ENCODE measurements at regions not wholly inside any gene's neighbourhood (a gene's known extent, or its start where the extent isn't known, plus 50 kb on each side); places are given as distances from the start of the nearest gene placed in this dataset.

GRCh38 chr4:28388471-28388870 lies 1527.8 kb downstream of the STIM2 start:
- Histone ChIP-seq H3K4me1 (ENCODE audit: control insufficient read depth, insufficient read depth, low read length) (no peaks in the 10 kb centered on the region), H2AFZ (ENCODE audit: control insufficient read depth, low read depth, low read length) (no peak overlapping the region), H3K4me2 (ENCODE audit: control insufficient read depth, insufficient read depth) (no peak overlapping the region), H3K27ac (ENCODE audit: control insufficient read depth, insufficient read depth) (no peak overlapping the region), H3K4me3 (no peak overlapping the region), H3K36me3 (ENCODE audit: control insufficient read depth in 2 of 2, insufficient read depth in 2 of 2, low read length in 1 of 2) (no peaks in the 10 kb centered on the region), H3K27me3 (replicated peaks in 1 of 2; ENCODE audit: control insufficient read depth in 2 of 2, insufficient read depth in 2 of 2, low read length in 1 of 2) (no peaks in the 10 kb centered on the region), H3K9ac (ENCODE audit: control insufficient read depth, insufficient read depth, low read length) (no peak overlapping the region), H4K20me1 (ENCODE audit: control insufficient read depth, insufficient read depth) (no peaks in the 10 kb centered on the region), H3K79me2 (ENCODE audit: control insufficient read depth, insufficient read depth, low read length) (no peaks in the 10 kb centered on the region), H3K9me3 (replicated peaks; ENCODE audit: control insufficient read depth, insufficient read depth, low read length) (no peaks in the 10 kb centered on the region)
- ChIA-PET CTCF (no interaction called here), SMC1A (ENCODE audit: uncharacterized antibody, unreplicated experiment) (no interaction called here), RAD21 (ENCODE audit: unreplicated experiment) (no interaction called here), POLR2A (no interaction called here)
- in situ Hi-C loops (cut with MboI) (no loop called here), intact Hi-C loops (cut with micrococcal nuclease; ENCODE audit: unreplicated experiment) (no loop called here)
- ATAC-seq (no peak), FAIRE-seq (no peak), DNase-seq (ENCODE audit: low read depth, low spot score) (no peak)
- BruUV-seq (replicated peaks): no TSS peak
- TF ChIP-seq ZNF384 (IDR thresholded peaks at IDR 0.05; ENCODE audit: borderline replicate concordance, low read depth, low read length): no peak
- TF ChIP-seq TCF12 (IDR thresholded peaks at IDR 0.05; ENCODE audit: low read depth, low read length): no peak
- TF ChIP-seq ATF2 (IDR thresholded peaks at IDR 0.05; ENCODE audit: low read length): no peak
- no peak for TF ChIP-seq EP300 (IDR thresholded peaks at IDR 0.05; ENCODE audit: borderline replicate concordance in 1 of 2, control insufficient read depth in 1 of 2, low read depth in 2 of 2, low read length in 2 of 2)
- TF ChIP-seq SP1 (IDR thresholded peaks at IDR 0.05; ENCODE audit: low read depth, low read length): no peak
- WGBS (ENCODE audit: insufficient coverage, insufficient replicate concordance, low lambda C conversion rate, missing lambda C conversion rate): 3% methylated on average over 2 of the region's 2 CpGs

- no peaks in the 10 kb centered on the region for H3K4me1 ChIP-seq (ENCODE audit: control insufficient read depth, insufficient read depth, low read length)
- BruUV-seq (replicated peaks): no TSS peak
- CTCF ChIA-PET: no interaction called here
- H3K79me2 ChIP-seq (ENCODE audit: control insufficient read depth, insufficient read depth, low read length): no peaks in the 10 kb centered on the region
- no peaks in the 10 kb centered on the region for H3K36me3 ChIP-seq (ENCODE audit: control insufficient read depth in 2 of 2, insufficient read depth in 2 of 2, low read length in 1 of 2)
- no peak overlapping the region for H3K27ac ChIP-seq (ENCODE audit: control insufficient read depth, insufficient read depth)
- DNase-seq (ENCODE audit: low read depth, low spot score) (no peak), FAIRE-seq (no peak), ATAC-seq (0 out of 3 replicates have a peak, but pooled peaks have one; percentile 17)
- no peak overlapping the region for H3K4me3 ChIP-seq
- no peak overlapping the region for H3K9ac ChIP-seq (ENCODE audit: control insufficient read depth, insufficient read depth, low read length)
- RAD21 ChIA-PET (ENCODE audit: unreplicated experiment): no interaction called here
- POLR2A ChIA-PET: interaction anchor here (0.5 kb wide), 1 partner anchor 161 kb away, joined by 9 read pairs; no protein-coding TSS in a partner anchor
- H4K20me1 ChIP-seq (ENCODE audit: control insufficient read depth, insufficient read depth): no peaks in the 10 kb centered on the region
- WGBS (ENCODE audit: insufficient coverage, insufficient replicate concordance, low lambda C conversion rate, missing lambda C conversion rate): 15% methylated on average over 4 of the region's 4 CpGs
- H3K4me2 ChIP-seq (ENCODE audit: control insufficient read depth, insufficient read depth): no peak overlapping the region
- intact Hi-C loops (cut with micrococcal nuclease; ENCODE audit: unreplicated experiment): no loop called here
- SMC1A ChIA-PET (ENCODE audit: uncharacterized antibody, unreplicated experiment): interaction anchor here (0.8 to 1.6 kb wide), 9 partner anchors 10 to 1069 kb away, joined by 3 to 4 read pairs (median 3); no protein-coding TSS in a partner anchor
- H2AFZ ChIP-seq (ENCODE audit: control insufficient read depth, low read depth, low read length): no peak overlapping the region
- no peaks in the 10 kb centered on the region for H3K9me3 ChIP-seq (replicated peaks; ENCODE audit: control insufficient read depth, insufficient read depth, low read length)
- in situ Hi-C loops (cut with MboI): no loop called here
- no peaks in the 10 kb centered on the region for H3K27me3 ChIP-seq (replicated peaks in 1 of 2; ENCODE audit: control insufficient read depth in 2 of 2, insufficient read depth in 2 of 2, low read length in 1 of 2)
- no peak for TF ChIP-seq CBX3 (IDR thresholded peaks at IDR 0.05; ENCODE audit: borderline replicate concordance, low read depth)
- TF ChIP-seq FOXM1 (IDR thresholded peaks at IDR 0.05; ENCODE audit: low read depth, low read length): no peak
- TF ChIP-seq POLR2AphosphoS2 (IDR thresholded peaks at IDR 0.05; ENCODE audit: low read depth, low read length): no peak
- TF ChIP-seq JUND (IDR thresholded peaks at IDR 0.05; ENCODE audit: low read depth, low read length): no peak
- no peak for TF ChIP-seq ZNF24 (IDR thresholded peaks at IDR 0.05)
- no peak for TF ChIP-seq SRF (IDR thresholded peaks at IDR 0.05; ENCODE audit: low read depth in 2 of 2, low read length in 2 of 2)
- TF ChIP-seq HDAC2 (IDR thresholded peaks at IDR 0.05): no peak
- no peak for TF ChIP-seq CHD1 (IDR thresholded peaks at IDR 0.05; ENCODE audit: low read depth, low read length)
- no peak for TF ChIP-seq ZNF207 (IDR thresholded peaks at IDR 0.05; ENCODE audit: borderline replicate concordance)
- TF ChIP-seq NR2C1 (IDR thresholded peaks at IDR 0.05): no peak
- TF ChIP-seq EZH2 (IDR thresholded peaks at IDR 0.05; ENCODE audit: borderline replicate concordance, control insufficient read depth, low read depth, low read length): no peak
- no peak for TF ChIP-seq IRF5 (IDR thresholded peaks at IDR 0.05; ENCODE audit: borderline replicate concordance)
- no peak for TF ChIP-seq GATAD2B (conservative IDR thresholded peaks at IDR 0.05; ENCODE audit: low read depth)
- no peak for TF ChIP-seq ZSCAN29 (IDR thresholded peaks at IDR 0.05)
These were observed 1531.2 kb downstream of the STIM2 start for GRCh38 chr4:28391877-28392276.

Measured in GM12878 (cell line).